GM23338 (cell line): ENCODE measurements at regions not wholly inside any gene's neighbourhood (a gene's known extent, or its start where the extent isn't known, plus 50 kb on each side); places are given as distances from the start of the nearest gene placed in this dataset.

Source experiments
- ATAC-seq: fragments of 200-7000 bp; cut with Tn5 transposase; 3 replicates; pipeline ENCODE4 v1.9.1; 2020
- DNase-seq: peaks from one replicate; pipeline ENCODE4 v3.0.0-alpha.2; 2015; ENCODE audit warnings: low spot score
- H2AFZ ChIP-seq: fragments of 200-600 bp; sonication (generic); 2 replicates; pipeline ENCODE4 v1.8.0; 2016; ENCODE audit warnings: antibody characterized with exemption, mild to moderate bottlenecking, moderate library complexity
- H3F3A ChIP-seq: fragments of 200-600 bp; sonication (generic); replicated peaks from 2 replicates; pipeline ENCODE4 v1.8.0; 2017; ENCODE audit warnings: antibody characterized with exemption, mixed run types, low read depth
- H3K27ac ChIP-seq: fragments of 200-600 bp; sonication (generic); 2 replicates; pipeline ENCODE4 v1.6.1; 2016; ENCODE audit warnings: low read depth
- H3K27me3 ChIP-seq: fragments of 200-600 bp; sonication (generic); 2 replicates; pipeline ENCODE4 v1.8.0; 2016; ENCODE audit warnings: mild to moderate bottlenecking, mixed run types, moderate library complexity; ENCODE audit not compliant: insufficient read depth
- H3K36me3 ChIP-seq: fragments of 200-600 bp; sonication (generic); 2 replicates; pipeline ENCODE4 v1.8.0; 2016; ENCODE audit warnings: mild to moderate bottlenecking; ENCODE audit not compliant: insufficient read depth
- H3K4me1 ChIP-seq: fragments of 200-600 bp; sonication (generic); 2 replicates; pipeline ENCODE4 v1.8.0; 2016; ENCODE audit warnings: mild to moderate bottlenecking, moderate library complexity; ENCODE audit not compliant: insufficient read depth
- H3K4me2 ChIP-seq: fragments of 200-600 bp; sonication (generic); 2 replicates; pipeline ENCODE4 v1.7.1; 2017; ENCODE audit warnings: mixed run types
- H3K4me3 ChIP-seq: fragments of 200-600 bp; sonication (generic); 2 replicates; pipeline ENCODE4 v1.6.1; 2016; ENCODE audit warnings: mixed run types
- H3K79me2 ChIP-seq: fragments of 200-600 bp; sonication (generic); replicated peaks from 2 replicates; pipeline ENCODE4 v1.8.0; 2017; ENCODE audit warnings: mild to moderate bottlenecking; ENCODE audit not compliant: insufficient read depth
- H3K9me2 ChIP-seq: fragments of 200-600 bp; sonication (generic); 2 replicates; pipeline ENCODE4 v1.8.0; 2017; ENCODE audit not compliant: insufficient read depth
- H4K20me1 ChIP-seq: fragments of 200-600 bp; sonication (generic); replicated peaks from 2 replicates; pipeline ENCODE4 v1.8.0; 2017; ENCODE audit warnings: mild to moderate bottlenecking; ENCODE audit not compliant: insufficient read depth
- H3K27ac Mint-ChIP-seq: 2 replicates; pipeline ENCODE4 v1.8.0; 2020; ENCODE audit warnings: inconsistent platforms, mild to moderate bottlenecking, moderate library complexity, mixed read lengths
- H3K27me3 Mint-ChIP-seq: 3 replicates; pipeline ENCODE4 v1.8.0; 2022; ENCODE audit warnings: low read depth, mild to moderate bottlenecking, moderate library complexity, mixed read lengths, inconsistent platforms; ENCODE audit not compliant: insufficient read depth, poor library complexity
- H3K36me3 Mint-ChIP-seq: 3 replicates; pipeline ENCODE4 v1.8.0; 2021; ENCODE audit warnings: low read depth, mild to moderate bottlenecking, inconsistent platforms, moderate library complexity, mixed read lengths
- H3K4me1 Mint-ChIP-seq: 3 replicates; pipeline ENCODE4 v1.8.0; 2020; ENCODE audit warnings: mild to moderate bottlenecking, inconsistent platforms, mixed read lengths
- H3K4me3 Mint-ChIP-seq: 3 replicates; pipeline ENCODE4 v1.8.0; 2021; ENCODE audit warnings: moderate library complexity, mild to moderate bottlenecking, inconsistent platforms, mixed read lengths
- H3K9me3 Mint-ChIP-seq: 3 replicates; pipeline ENCODE4 v1.8.0; 2020; ENCODE audit warnings: moderate library complexity, mild to moderate bottlenecking, inconsistent platforms, mixed read lengths
- JUNB ChIP-seq: IDR thresholded peaks from one replicate; pipeline ENCODE4 v1.6.1; 2016; ENCODE audit warnings: antibody characterized with exemption; ENCODE audit not compliant: unreplicated experiment
- STAT1 ChIP-seq: IDR thresholded peaks from one replicate; pipeline ENCODE4 v1.6.1; 2016; ENCODE audit warnings: antibody characterized with exemption; ENCODE audit not compliant: unreplicated experiment
- ZNF114 ChIP-seq: fragments of 250-450 bp; sonication (Bioruptor Pico); IDR thresholded peaks from 2 replicates; pipeline ENCODE4 v1.5.0; 2020; ENCODE audit warnings: mild to moderate bottlenecking, moderate library complexity
- ZNF462 ChIP-seq: fragments of 250-450 bp; sonication (Bioruptor Pico); IDR thresholded peaks from 2 replicates; pipeline ENCODE4 v1.5.0; 2020; ENCODE audit warnings: mild to moderate bottlenecking, moderate library complexity
- TF ChIP-seq, protein P1 (sequence below): IDR thresholded peaks from 2 replicates; pipeline ENCODE4 v1.6.1; 2016; ENCODE audit warnings: antibody characterized with exemption

DNA sequence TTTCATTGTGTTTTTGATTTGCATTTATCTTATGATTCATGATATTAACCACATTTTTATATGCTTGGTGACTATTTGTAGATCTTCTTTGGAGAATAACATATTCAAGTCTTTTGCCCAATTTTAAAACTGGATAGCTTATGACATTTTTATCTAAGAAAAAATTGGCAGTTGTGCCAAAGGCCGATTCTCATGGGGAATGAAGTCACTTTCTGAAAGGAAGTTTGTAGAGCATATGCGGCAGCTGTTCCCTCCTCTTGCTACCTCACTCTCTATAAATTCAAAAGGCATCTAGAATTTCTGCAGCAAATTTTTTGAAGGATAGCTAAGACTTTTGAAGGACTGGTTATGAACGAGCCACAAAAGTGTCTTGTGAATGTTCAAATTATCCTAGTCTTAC is 2353.5 kb downstream of the ARAP2 start (continued):
- no peak for TF ChIP-seq ZNF462
- TF ChIP-seq JUNB = no peak
- TF ChIP-seq, protein P1, sequence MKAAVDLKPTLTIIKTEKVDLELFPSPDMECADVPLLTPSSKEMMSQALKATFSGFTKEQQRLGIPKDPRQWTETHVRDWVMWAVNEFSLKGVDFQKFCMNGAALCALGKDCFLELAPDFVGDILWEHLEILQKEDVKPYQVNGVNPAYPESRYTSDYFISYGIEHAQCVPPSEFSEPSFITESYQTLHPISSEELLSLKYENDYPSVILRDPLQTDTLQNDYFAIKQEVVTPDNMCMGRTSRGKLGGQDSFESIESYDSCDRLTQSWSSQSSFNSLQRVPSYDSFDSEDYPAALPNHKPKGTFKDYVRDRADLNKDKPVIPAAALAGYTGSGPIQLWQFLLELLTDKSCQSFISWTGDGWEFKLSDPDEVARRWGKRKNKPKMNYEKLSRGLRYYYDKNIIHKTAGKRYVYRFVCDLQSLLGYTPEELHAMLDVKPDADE = no peak
- TF ChIP-seq STAT1 = no peak

DNA sequence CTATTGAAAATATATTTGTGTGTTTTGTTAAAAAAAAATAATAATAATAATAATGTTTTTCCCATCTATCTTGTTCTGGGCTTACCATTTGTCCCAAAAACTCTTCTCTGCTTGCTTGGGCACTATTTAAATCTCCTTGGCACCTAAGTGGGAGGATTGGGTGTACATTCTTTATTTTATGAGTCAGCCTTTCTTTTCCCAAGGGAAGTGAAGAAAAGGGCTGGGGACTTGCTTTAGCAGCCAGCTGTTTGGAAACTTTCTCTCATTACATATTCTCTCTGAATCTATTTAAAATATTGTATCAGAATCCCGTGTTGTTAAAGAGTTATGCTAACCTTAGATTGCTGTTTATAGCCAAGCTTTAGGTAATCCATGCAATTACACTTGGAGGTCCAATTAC is 2332.4 kb downstream of the ARAP2 start:
- Histone ChIP-seq H3F3A (no peaks in the 10 kb centered on the region), H4K20me1 (no peaks in the 10 kb centered on the region), H3K4me1 (no peaks in the 10 kb centered on the region), H3K27me3 (no peaks in the 10 kb centered on the region), H3K4me2 (no peak overlapping the region), H2AFZ (no peak overlapping the region), H3K79me2 (no peaks in the 10 kb centered on the region), H3K27ac (no peak overlapping the region), H3K4me3 (no peak overlapping the region), H3K36me3 (peaks cover 39% of the 10 kb centered on the region), H3K9me2 (no peaks in the 10 kb centered on the region)
- H3K27me3 Mint-ChIP-seq = no peaks in the 10 kb centered on the region
- no peaks in the 10 kb centered on the region for H3K4me1 Mint-ChIP-seq
- peaks cover 40% of the 10 kb centered on the region for H3K36me3 Mint-ChIP-seq
- DNase-seq = no peak
- H3K4me3 Mint-ChIP-seq = no peak overlapping the region
- H3K9me3 Mint-ChIP-seq = peaks cover 69% of the 10 kb centered on the region
- ATAC-seq = no peak
- no peak for TF ChIP-seq JUNB
- TF ChIP-seq ZNF114 (CRISPR knock-in tag) = no peak
- no peak overlapping the region for H3K27ac Mint-ChIP-seq
